ENCODE measurements at regions not wholly inside any gene's neighbourhood (a gene's known extent, or its start where the extent isn't known, plus 50 kb on each side); places are given as distances from the start of the nearest gene placed in this dataset.

DNA sequence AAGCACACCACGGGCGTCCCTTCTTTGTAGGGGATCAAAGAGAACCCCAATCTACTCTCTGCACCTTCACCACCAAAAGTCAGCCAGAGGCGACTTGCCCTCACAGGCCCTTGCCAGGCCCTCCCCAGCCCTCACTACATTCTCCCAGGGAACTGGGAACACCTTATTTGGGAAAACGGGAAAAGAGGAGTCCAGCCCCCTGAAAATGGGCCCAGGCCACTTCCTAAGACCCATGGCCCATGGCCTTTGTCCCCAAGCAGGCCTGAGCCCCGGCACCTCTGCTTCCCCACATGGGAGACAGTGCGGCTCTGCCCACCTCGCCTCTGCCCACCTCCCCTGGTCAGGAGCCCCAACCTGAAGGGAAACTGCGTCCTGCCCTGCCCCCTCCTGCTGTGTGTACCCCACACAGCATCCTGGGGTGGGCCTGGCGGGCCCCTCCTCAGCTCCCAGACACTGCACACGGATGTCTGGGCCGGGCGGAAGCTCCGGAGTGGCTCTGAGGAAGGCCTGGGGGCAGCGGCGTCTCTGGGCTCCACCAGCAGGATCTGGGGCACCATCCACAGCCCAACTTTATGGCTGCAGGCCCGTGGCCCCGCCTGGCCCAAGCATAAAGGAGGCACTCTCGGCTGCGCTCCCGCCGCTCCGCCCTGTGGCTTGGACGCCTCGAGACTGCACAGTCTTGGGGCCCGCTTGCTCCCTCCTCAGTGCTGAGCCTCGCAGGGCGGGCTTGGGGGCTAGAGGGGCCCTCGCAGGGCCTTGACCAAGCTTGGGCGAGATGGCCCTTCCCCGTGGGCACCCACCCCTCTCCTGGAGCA is 70.3 kb upstream of the GPC1 start:
- Histone ChIP-seq H3K4me3 (ENCODE audit: extremely low read depth in 1 of 4, insufficient read depth in 2 of 4, low read depth in 3 of 4, low read length in 4 of 4) (no peak overlapping the region), H2BK120ac (replicated peaks; ENCODE audit: low read depth, low read length) (no peak overlapping the region), H3K27ac (ENCODE audit: low read depth, low read length) (no peak overlapping the region), H4K5ac (ENCODE audit: insufficient read length, low read depth, low read length) (no peak overlapping the region), H3K9ac (replicated peaks in 1 of 4; ENCODE audit: extremely low read depth in 1 of 4, low read depth in 3 of 4, low read length in 3 of 4) (no peak overlapping the region), H3K4ac (replicated peaks; ENCODE audit: insufficient read length, low read depth, low read length) (no peak overlapping the region), H3K27me3 (replicated peaks in 1 of 4; ENCODE audit: control insufficient read depth in 3 of 4, extremely low read depth in 1 of 4, insufficient read depth in 3 of 4, low read length in 3 of 4) (no peaks in the 10 kb centered on the region), H3K36me3 (ENCODE audit: control insufficient read depth in 2 of 4, insufficient read depth in 4 of 4, low read length in 3 of 4) (no peaks in the 10 kb centered on the region), H3K23me2 (ENCODE audit: low read depth, low read length) (no peaks in the 10 kb centered on the region; the same call in 1 of the 2 replicates), H3K79me1 (ENCODE audit: low read depth, low read length) (peaks cover 3% of the 10 kb centered on the region; the same call in 1 of the 2 replicates), H4K8ac (ENCODE audit: extremely low read depth, insufficient read depth, low read length) (peak overlapping the region; percentile 57), H2BK12ac (ENCODE audit: low read depth, low read length) (no peak overlapping the region), H3K79me2 (ENCODE audit: control insufficient read depth in 1 of 2, insufficient read depth in 2 of 2, low read length in 2 of 2) (no peaks in the 10 kb centered on the region), H3K9me3 (ENCODE audit: insufficient read depth in 2 of 2, low read depth in 1 of 2, low read length in 1 of 2) (peaks cover 5 to 13% of the 10 kb centered on the region in 2 experiments; a peak in 3 of 4 replicates), H4K20me1 (replicated peaks in 1 of 2; ENCODE audit: control insufficient read depth in 1 of 2, insufficient read depth in 2 of 2, low read length in 2 of 2) (peaks cover 0 to 4% of the 10 kb centered on the region in 2 experiments), H2BK20ac (ENCODE audit: low read length) (no peak overlapping the region), H3K4me1 (replicated peaks in 1 of 4; ENCODE audit: control insufficient read depth in 3 of 4, insufficient read depth in 4 of 4, low read length in 3 of 4) (peaks cover 0 to 3% (median 0%) of the 10 kb centered on the region in 4 experiments; a peak in 1 of 7 replicates), H3K4me2 (ENCODE audit: insufficient read depth in 1 of 2, low read depth in 2 of 2, low read length in 2 of 2) (no peak overlapping the region), H3K14ac (ENCODE audit: insufficient read length) (no peak overlapping the region), H2BK5ac (ENCODE audit: low read depth, low read length) (no peak overlapping the region), H2AK5ac (ENCODE audit: low read depth, low read length) (no peak overlapping the region), H2BK15ac (ENCODE audit: low read length) (no peak overlapping the region), H3K18ac (ENCODE audit: extremely low read depth, low read length) (no peak overlapping the region), H2AFZ (ENCODE audit: low read length) (no peak overlapping the region), H3K56ac (replicated peaks; ENCODE audit: insufficient read length, low read depth, low read length) (no peak overlapping the region), H3K23ac (ENCODE audit: insufficient read length) (no peak overlapping the region), H4K91ac (replicated peaks; ENCODE audit: insufficient read length, low read length) (no peak overlapping the region)
- ChIA-PET POLR2A (ENCODE audit: partially characterized antibody) (no interaction called here), CTCF (ENCODE audit: partially characterized antibody) (no interaction called here)
- FAIRE-seq (no peak), DNase-seq (ENCODE audit: low read depth in 1 of 2, low spot score in 2 of 2) (no peak)
- TF ChIP-seq BRCA1 (IDR thresholded peaks at IDR 0.05; ENCODE audit: low read depth, low read length), result no peak
- TF ChIP-seq ATF3 (IDR thresholded peaks at IDR 0.05; ENCODE audit: insufficient read depth, low read depth, low read length), result no peak
- no peak for TF ChIP-seq EZH2 (IDR thresholded peaks at IDR 0.05; ENCODE audit: low read depth, low read length, severe bottlenecking)
- TF ChIP-seq RXRA (IDR thresholded peaks at IDR 0.05; ENCODE audit: insufficient read depth, low read depth, low read length), result no peak
- no peak for TF ChIP-seq CBX8 (IDR thresholded peaks at IDR 0.05; ENCODE audit: borderline replicate concordance, low read depth, low read length)
- TF ChIP-seq SIX5 (IDR thresholded peaks at IDR 0.05; ENCODE audit: low read depth, low read length), result no peak
- no peak for TF ChIP-seq TAF1 (IDR thresholded peaks at IDR 0.05; ENCODE audit: low read depth, low read length)
- TF ChIP-seq SRF (IDR thresholded peaks at IDR 0.05; ENCODE audit: low read depth, low read length), result no peak
- no peak for TF ChIP-seq EP300 (IDR thresholded peaks at IDR 0.05; ENCODE audit: borderline replicate concordance in 1 of 2, low read depth in 2 of 2, low read length in 2 of 2)
- 91% methylated on average over 13 of the region's 30 CpGs; no CpG with 5 or more reads in 1 of the 2 experiments for WGBS, 2 experiments (ENCODE audit: extremely low coverage in 1 of 2, insufficient coverage in 1 of 2, insufficient read length in 1 of 2, insufficient replicate concordance in 2 of 2, low coverage in 1 of 2, low lambda C conversion rate in 2 of 2, missing lambda C conversion rate in 1 of 2)

Data from H1 (cell line).